Midbrain (tissue), 1 donor: ENCODE measurements at regions not wholly inside any gene's neighbourhood (a gene's known extent, or its start where the extent isn't known, plus 50 kb on each side); places are given as distances from the start of the nearest gene placed in this dataset.

Experiments
- DNase-seq: peaks from one replicate; lab custom pipeline; 2025; lab: John Stamatoyannopoulos, UW

- DNase-seq: no peak
These were observed 2045.3 kb upstream of the PIK3C3 start for GRCh38 chr18:39909706-39910105.

GRCh38 chr18:39886136-39886535 is 2068.9 kb upstream of the PIK3C3 start:
- no peak for DNase-seq

GRCh38 chr18:39872651-39873050 is 2082.4 kb upstream of the PIK3C3 start:
- DNase-seq: no peak

DNA sequence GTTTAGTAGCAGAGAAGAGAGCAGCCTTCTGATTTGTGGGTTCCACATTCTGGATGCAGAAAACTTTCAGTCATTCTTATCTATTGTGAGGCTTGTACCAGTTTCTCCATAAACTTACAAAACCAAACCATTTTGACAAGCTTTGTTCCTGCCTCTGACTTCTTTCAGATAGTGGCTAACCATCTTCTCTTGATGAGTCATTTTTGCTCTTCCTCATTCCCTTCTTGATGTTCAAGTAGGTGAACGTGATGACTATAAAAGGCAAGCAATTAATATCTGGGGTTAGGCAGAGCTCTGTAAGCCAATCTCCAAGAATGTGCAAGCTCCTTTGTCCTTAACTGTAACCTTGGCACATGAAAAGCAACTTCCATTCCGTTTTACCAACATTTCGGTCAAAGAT is 2083.1 kb upstream of the PIK3C3 start:
- DNase-seq: no peak

DNA sequence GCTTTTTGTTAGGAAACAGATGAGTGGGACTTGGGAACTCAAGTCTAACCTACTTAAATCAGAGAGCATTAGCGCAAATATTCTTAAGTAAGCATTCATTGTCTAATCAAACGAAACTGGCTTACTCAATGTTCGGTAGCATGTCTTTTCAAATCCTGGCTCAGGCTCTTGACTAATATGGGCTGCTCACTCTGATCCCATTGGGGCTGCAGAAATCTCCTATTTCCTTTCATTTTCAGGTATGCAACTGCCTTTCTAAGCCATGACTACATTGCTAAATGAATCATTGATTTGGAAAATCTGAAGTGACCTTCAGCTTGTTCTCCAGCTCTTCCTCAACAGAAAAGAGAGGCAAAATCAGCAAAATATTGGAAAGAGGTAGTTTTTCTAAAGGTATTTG is 2084.4 kb upstream of the PIK3C3 start:
- DNase-seq: no peak

DNA sequence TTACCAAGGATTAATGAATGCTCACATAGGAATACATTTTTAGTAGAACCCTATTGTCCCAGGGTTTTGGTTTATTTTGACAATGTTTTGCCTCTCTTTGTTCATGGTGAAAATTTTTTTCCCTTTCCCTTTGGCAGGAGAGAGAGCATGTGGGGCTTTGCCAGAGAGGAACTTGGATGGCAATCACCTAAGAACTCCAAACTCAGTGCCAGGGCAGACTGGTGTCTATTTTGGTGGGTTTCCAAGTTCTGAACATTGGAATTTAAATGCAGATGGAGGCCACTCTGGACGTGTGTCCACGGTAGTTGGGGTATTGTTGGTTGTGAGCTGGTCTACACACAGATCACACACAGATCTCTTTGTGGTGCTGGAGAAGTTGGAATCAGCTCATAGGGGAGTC is 2091.1 kb upstream of the PIK3C3 start:
- no peak for DNase-seq

GRCh38 chr18:39862341-39862740 is 2092.7 kb upstream of the PIK3C3 start:
- no peak for DNase-seq

DNA sequence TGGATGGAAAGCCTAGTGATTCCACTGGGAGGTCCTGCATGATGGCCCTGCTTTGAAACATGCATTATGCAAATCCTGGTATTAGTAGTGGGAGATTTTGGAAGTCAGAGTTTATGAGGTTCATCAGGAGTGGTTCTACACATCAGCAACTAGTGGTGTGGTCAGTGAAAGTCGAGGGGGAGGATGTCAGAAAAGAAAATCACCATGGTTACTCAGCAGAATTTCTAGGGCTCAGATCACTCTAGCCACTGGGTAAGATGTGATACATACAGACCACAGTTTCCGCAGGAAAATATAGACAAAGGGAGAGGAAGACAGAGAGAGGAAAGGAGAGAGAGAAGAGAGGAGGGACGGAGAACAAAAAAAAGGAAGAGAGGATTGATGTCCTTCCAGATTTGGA is 2100.7 kb upstream of the PIK3C3 start:
- DNase-seq: no peak

GRCh38 chr18:39846265-39846664 is 2108.8 kb upstream of the PIK3C3 start:
- no peak for DNase-seq

- DNase-seq: no peak
These were observed 2109.4 kb upstream of the PIK3C3 start for GRCh38 chr18:39845631-39846030.

DNA sequence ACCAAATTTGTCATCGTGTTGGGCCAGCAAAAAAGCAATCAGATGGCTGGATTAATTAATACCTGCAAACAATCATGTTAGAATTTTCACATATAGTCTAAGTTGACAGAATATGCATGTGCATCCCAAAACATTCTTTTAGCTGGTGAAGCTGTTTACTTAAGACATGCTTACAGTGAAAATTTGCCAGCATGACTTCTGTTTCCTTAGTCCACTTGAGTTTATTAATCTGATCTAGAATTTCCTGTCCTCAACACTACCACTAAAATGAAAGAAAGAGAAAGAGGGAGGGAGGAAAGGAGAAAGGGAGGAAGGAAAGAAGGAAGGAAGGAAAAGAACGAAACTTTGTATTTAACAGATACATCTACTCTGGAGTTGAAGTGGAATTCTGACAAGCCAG is 2109.9 kb upstream of the PIK3C3 start:
- DNase-seq: no peak

- no peak for DNase-seq
These were observed 2111.5 kb upstream of the PIK3C3 start for GRCh38 chr18:39843546-39843945.

DNA sequence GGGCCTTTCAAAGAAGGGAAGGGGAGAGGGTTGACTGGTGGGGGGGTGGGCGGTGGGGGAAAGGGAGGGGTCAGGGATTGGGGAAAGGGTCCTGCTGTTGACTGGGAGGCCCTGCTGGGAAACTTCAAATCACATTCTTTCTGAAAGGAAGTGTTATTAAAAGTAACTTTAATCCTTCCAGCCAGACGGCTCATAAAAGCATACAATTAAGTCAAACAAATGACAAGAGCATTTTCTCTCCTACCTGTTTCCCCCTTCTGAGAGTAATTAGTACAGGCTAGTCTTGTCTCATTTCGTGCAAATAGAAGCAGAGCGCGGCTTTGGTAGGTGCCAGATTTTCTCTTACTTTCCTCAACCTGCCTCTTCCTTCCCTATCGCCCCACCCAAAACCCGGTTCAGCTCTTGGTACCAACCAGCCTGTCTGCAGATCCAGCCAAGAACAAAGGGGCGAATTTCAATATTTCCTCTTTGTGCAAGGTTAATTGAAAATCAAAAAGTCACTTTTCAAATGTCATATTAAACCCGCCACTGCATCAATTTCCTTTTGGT is 2112.6 kb upstream of the PIK3C3 start:
- no peak for DNase-seq

- DNase-seq: peak; percentile 72
These were observed 2113.3 kb upstream of the PIK3C3 start for GRCh38 chr18:39841482-39842365.

DNA sequence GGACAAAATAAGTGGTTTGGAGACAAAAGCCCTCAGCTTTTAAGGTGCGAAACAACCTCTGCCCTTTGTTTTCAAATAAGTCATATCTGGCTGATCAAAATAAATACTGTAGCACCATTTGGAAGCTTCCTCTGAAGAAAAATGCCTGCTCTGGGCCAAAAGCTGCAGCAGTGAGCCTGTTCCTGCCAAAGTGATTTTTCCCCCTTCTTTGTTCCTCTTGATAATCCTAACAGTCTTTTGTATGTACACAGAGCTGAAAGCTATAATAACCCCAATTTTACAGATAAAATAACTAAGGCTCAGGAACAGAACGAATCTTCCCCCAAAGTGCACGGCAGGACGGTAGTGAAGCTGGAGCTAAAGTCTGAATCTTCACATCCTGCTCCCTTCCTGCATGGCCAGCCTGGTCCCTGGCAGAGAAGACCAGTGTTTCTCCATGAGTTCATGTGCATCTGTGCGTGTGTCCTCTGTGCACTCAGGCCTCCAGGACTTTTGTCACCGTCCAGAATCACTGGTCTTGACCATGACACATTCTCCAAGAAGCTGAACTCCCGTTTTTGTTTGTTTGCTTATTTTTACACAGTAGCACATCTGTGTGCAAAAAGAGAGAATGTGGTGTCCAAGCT is 2114.1 kb upstream of the PIK3C3 start:
- no peak for DNase-seq

DNA sequence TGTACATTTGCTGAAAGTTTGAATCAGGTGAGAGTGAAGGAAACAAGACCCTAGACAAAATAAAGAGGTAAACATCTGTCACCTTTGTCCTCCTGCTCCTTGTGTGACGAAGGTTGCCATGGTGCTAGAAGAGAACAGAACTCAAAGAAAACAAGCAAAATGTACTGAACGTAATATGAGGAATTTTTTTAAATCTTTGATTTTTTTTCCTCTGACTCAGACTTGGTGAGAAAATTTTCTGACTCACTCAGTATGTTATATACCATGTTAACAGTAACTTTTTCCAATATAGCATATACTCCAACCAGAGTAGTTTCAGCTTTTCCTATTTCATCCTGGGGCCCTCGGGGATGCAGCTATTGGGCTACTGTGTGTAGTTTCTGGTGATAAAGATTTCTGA is 2114.6 kb upstream of the PIK3C3 start:
- no peak for DNase-seq

- DNase-seq: no peak
These were observed 2115.3 kb upstream of the PIK3C3 start for GRCh38 chr18:39839782-39840181.

- DNase-seq: no peak
These were observed 2116.2 kb upstream of the PIK3C3 start for GRCh38 chr18:39838831-39839230.

- no peak for DNase-seq
These were observed 2119.6 kb upstream of the PIK3C3 start for GRCh38 chr18:39835303-39836030.

DNA sequence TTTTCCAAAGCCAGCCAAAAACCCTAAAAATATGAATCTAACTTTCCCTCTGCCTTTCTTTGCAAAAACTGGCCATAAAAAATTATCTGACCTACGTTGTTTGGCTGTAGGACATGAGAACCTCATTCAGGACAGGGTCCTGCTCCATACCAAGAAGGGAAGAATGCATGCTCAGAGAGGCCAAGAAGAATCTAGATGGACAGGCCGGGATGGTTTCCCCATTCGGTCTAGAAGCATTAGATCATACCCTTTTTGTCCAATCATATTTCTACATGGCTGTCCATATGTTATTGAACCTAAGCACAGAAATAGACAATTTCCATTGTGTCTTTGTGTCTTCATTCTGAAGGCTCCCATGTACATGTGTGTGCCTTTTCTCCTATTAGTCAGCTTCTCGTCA is 2120.4 kb upstream of the PIK3C3 start:
- DNase-seq: no peak

DNA sequence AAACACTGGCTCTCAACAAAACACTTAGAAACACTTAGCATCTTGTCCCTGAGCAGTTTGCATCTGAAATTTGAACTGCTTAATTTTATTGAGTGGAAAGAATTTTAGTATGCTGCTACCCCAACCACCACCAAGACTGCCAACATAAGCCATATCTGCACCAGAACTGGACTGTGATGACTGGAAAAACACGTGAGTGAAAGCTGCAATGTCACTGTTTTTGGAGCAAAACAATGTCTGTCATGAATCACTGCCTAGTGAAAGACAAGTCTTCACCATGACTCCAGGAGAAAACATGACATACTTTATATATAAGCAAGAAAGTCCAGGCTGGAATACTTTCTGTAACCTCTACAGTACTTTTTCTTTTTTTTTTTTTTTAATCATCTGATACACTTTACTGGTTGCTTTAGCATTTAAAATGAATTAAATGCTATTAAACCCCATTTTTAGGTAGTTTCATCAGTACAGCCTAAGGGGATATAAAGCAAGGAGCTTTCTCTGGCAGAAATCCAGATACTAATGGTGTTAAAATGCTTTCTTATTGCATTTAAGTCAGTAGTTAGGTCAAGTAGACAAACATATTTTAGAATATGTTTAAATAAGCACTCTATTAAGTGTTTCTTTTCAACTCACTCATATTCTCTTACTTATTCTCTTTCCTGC is 2129.4 kb upstream of the PIK3C3 start:
- no peak for DNase-seq

DNA sequence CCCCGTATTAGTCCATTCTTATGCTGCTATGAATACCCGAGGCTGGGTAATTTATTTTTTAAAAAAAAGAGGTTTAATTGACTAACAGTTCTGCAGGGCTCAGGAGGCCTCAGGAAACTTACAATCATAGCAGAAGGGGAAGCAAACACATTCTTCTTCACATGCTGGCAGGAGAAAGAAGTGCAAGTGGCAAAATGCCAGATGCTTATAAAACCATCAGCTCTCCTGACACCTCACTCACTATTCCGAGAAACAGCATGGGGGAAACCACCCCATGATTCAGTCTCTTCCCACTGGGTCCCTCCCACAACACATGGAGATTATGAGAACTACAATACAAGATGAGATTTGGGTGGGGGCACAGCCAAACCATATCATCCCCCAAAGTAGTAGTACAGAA is 2148.5 kb upstream of the PIK3C3 start:
- DNase-seq: no peak
